ENCODE measurements at regions not wholly inside any gene's neighbourhood (a gene's known extent, or its start where the extent isn't known, plus 50 kb on each side); places are given as distances from the start of the nearest gene placed in this dataset.

DNA sequence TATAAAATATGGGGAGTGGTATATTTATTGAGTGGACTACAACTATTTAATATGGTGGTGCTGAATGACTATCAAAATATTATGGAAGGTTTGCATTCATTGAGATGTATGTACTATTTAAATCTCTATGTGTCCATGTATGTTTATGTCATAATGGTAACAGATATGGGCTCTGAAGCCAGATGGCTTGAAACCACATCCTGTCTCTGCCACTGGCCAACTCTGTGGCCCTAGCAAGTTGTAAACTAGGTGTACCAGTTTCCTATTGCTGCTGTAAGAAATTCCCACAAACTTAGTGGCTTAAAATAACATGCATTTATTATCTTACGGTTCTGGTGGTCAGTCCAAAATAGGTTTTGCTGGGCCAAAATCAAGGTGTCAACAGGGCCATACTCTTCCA is 198.1 kb upstream of the NFE2L3 start:
- Histone ChIP-seq H3K9ac (ENCODE audit: low read length) (no peak overlapping the region), H3K4me2 (ENCODE audit: low read length) (no peak overlapping the region), H4K20me1 (ENCODE audit: insufficient read depth) (no peaks in the 10 kb centered on the region), H3K27me3 (ENCODE audit: insufficient read depth, low read length) (no peaks in the 10 kb centered on the region), H3K27ac (ENCODE audit: low read depth, low read length) (no peak overlapping the region), H3K36me3 (ENCODE audit: control insufficient read depth in 1 of 2, insufficient read depth in 2 of 2, low read length in 2 of 2) (no peaks in the 10 kb centered on the region), H3K79me2 (ENCODE audit: insufficient read depth, low read length) (no peaks in the 10 kb centered on the region), H3K4me1 (ENCODE audit: control insufficient read depth in 1 of 2, insufficient read depth in 2 of 2, low read length in 2 of 2) (peaks cover 8 to 18% of the 10 kb centered on the region in 2 experiments), H3K9me2 (ENCODE audit: insufficient read depth) (no peaks in the 10 kb centered on the region), H3K9me3 (ENCODE audit: control insufficient read depth in 1 of 2, insufficient read depth in 1 of 2, low read depth in 1 of 2, low read length in 2 of 2) (no peaks in the 10 kb centered on the region), H3K4me3 (replicated peaks in 1 of 2; ENCODE audit: low read depth in 1 of 2, low read length in 2 of 2) (no peak overlapping the region), H2AFZ (ENCODE audit: low read depth, low read length, poor library complexity, severe bottlenecking) (no peak overlapping the region)
- ChIA-PET POLR2A (no interaction called here), RAD21 (ENCODE audit: low non-redundant PET in 1 of 2, low total read pairs in 2 of 2, uncharacterized antibody in 2 of 2, unreplicated experiment in 2 of 2) (no interaction called here), CTCF (no interaction called here)
- BruUV-seq (replicated peaks): no TSS peak
- ATAC-seq: no peak
- intact Hi-C loops (cut with micrococcal nuclease): no loop called here
- TF ChIP-seq ZNF274 (IDR thresholded peaks at IDR 0.05; ENCODE audit: low read depth, low read length) (no peak), POLR2AphosphoS5 (IDR thresholded peaks at IDR 0.05; ENCODE audit: low read depth, low read length) (no peak), EGR1 (IDR thresholded peaks at IDR 0.05; ENCODE audit: low read depth) (no peak), POLR2A (IDR thresholded peaks at IDR 0.05; ENCODE audit: borderline replicate concordance, extremely low read depth, insufficient read depth, insufficient read length) (no peak), FOSL1 (IDR thresholded peaks at IDR 0.05; ENCODE audit: low read depth) (no peak), ZBTB33 (IDR thresholded peaks at IDR 0.05; ENCODE audit: extremely low read depth, insufficient replicate concordance, low read length) (no peak)
- DNase-seq (ENCODE audit: low read depth, low spot score): no peak

GRCh38 chr7:25954395-25954794 is 197.6 kb upstream of the NFE2L3 start:
- ATAC-seq (no peak), DNase-seq (ENCODE audit: low read depth, low spot score) (no peak)
- Histone ChIP-seq H3K27me3 (ENCODE audit: insufficient read depth, low read length) (no peaks in the 10 kb centered on the region), H3K79me2 (ENCODE audit: insufficient read depth, low read length) (no peaks in the 10 kb centered on the region), H3K27ac (ENCODE audit: low read depth, low read length) (no peak overlapping the region), H3K4me2 (ENCODE audit: low read length) (no peak overlapping the region), H3K4me3 (replicated peaks in 1 of 2; ENCODE audit: low read depth in 1 of 2, low read length in 2 of 2) (no peak overlapping the region), H3K9me2 (ENCODE audit: insufficient read depth) (no peaks in the 10 kb centered on the region), H4K20me1 (ENCODE audit: insufficient read depth) (no peaks in the 10 kb centered on the region), H3K9me3 (ENCODE audit: control insufficient read depth in 1 of 2, insufficient read depth in 1 of 2, low read depth in 1 of 2, low read length in 2 of 2) (no peaks in the 10 kb centered on the region), H3K36me3 (ENCODE audit: control insufficient read depth in 1 of 2, insufficient read depth in 2 of 2, low read length in 2 of 2) (no peaks in the 10 kb centered on the region), H3K4me1 (ENCODE audit: control insufficient read depth in 1 of 2, insufficient read depth in 2 of 2, low read length in 2 of 2) (peaks cover 8 to 18% of the 10 kb centered on the region in 2 experiments), H3K9ac (ENCODE audit: low read length) (no peak overlapping the region), H2AFZ (ENCODE audit: low read depth, low read length, poor library complexity, severe bottlenecking) (no peak overlapping the region)
- ChIA-PET RAD21 (ENCODE audit: low non-redundant PET in 1 of 2, low total read pairs in 2 of 2, uncharacterized antibody in 2 of 2, unreplicated experiment in 2 of 2) (no interaction called here), POLR2A (no interaction called here), CTCF (no interaction called here)
- TF ChIP-seq EGR1 (IDR thresholded peaks at IDR 0.05; ENCODE audit: low read depth) (no peak), SRF (IDR thresholded peaks at IDR 0.05; ENCODE audit: low read depth) (no peak), ZBTB33 (IDR thresholded peaks at IDR 0.05; ENCODE audit: extremely low read depth, insufficient replicate concordance, low read length) (no peak), EZH2 (IDR thresholded peaks at IDR 0.05) (no peak), CEBPB (IDR thresholded peaks at IDR 0.05; ENCODE audit: low read depth) (no peak), ELF1 (IDR thresholded peaks at IDR 0.05; ENCODE audit: borderline replicate concordance, low read depth) (no peak), JUND (IDR thresholded peaks at IDR 0.05) (no peak), EZH2phosphoT487 (IDR thresholded peaks at IDR 0.05; ENCODE audit: borderline replicate concordance) (no peak), ZNF274 (IDR thresholded peaks at IDR 0.05; ENCODE audit: low read depth, low read length) (no peak), CBX3 (IDR thresholded peaks at IDR 0.05; ENCODE audit: low read depth) (no peak)
- no TSS peak for BruUV-seq (replicated peaks)
- intact Hi-C loops (cut with micrococcal nuclease): no loop called here

Data from HCT116 (cell line).